H1 (cell line): ENCODE measurements at regions not wholly inside any gene's neighbourhood (a gene's known extent, or its start where the extent isn't known, plus 50 kb on each side); places are given as distances from the start of the nearest gene placed in this dataset.

Experiments
- CTCF ChIA-PET: fragments of 300-600 bp; sonication (Branson Sonifier 250); formaldehyde crosslinking; loops from one replicate; lab custom pipeline; 2021; ENCODE audit not compliant: partially characterized antibody; lab: Charles Lee
- POLR2A ChIA-PET: fragments of 300-600 bp; sonication (Branson Sonifier 250); formaldehyde crosslinking; loops from one replicate; lab custom pipeline; 2021; ENCODE audit warnings: inconsistent platforms; ENCODE audit not compliant: partially characterized antibody; lab: Charles Lee
- DNase-seq, 2 experiments: peaks; one replicate each; pipeline versions ENCODE4 v3.0.0 to v3.0.0-alpha.2; 2010 to 2022; ENCODE audit warnings: low spot score in 2 of 2, low read depth in 1 of 2, mixed read lengths in 1 of 2
- FAIRE-seq: peaks from 2 replicates; lab custom pipeline; 2011; peaks lifted over from hg19 to GRCh38; lab: Jason Lieb, UNC
- H2AFZ ChIP-seq: 2 replicates; pipeline ENCODE4 v1.8.1; 2012; ENCODE audit warnings: low read length, inconsistent platforms
- H2AK5ac ChIP-seq: 2 replicates; pipeline ENCODE4 v1.6.1; 2013; ENCODE audit warnings: low read depth, low read length
- H2BK120ac ChIP-seq: replicated peaks from 2 replicates; pipeline ENCODE3; 2013; ENCODE audit warnings: low read depth, low read length, inconsistent platforms
- H2BK12ac ChIP-seq: 2 replicates; pipeline ENCODE4 v1.6.1; 2013; ENCODE audit warnings: low read depth, low read length
- H2BK15ac ChIP-seq: 2 replicates; pipeline ENCODE4 v1.6.1; 2013; ENCODE audit warnings: low read length
- H2BK20ac ChIP-seq: 2 replicates; pipeline ENCODE4 v1.6.1; 2013; ENCODE audit warnings: low read length
- H2BK5ac ChIP-seq: 2 replicates; pipeline ENCODE4 v1.6.1; 2013; ENCODE audit warnings: low read depth, low read length
- H3K14ac ChIP-seq: 2 replicates; pipeline ENCODE4 v1.6.1; 2013; ENCODE audit warnings: inconsistent platforms; ENCODE audit not compliant: insufficient read length
- H3K18ac ChIP-seq: 2 replicates; pipeline ENCODE4 v1.6.1; 2013; ENCODE audit warnings: low read length; ENCODE audit errors: extremely low read depth
- H3K23ac ChIP-seq: 2 replicates; pipeline ENCODE4 v1.6.1; 2013; ENCODE audit warnings: inconsistent platforms; ENCODE audit not compliant: insufficient read length
- H3K23me2 ChIP-seq: 2 replicates; pipeline ENCODE4 v1.6.1; 2013; ENCODE audit warnings: low read depth, low read length
- H3K27ac ChIP-seq: 2 replicates; pipeline ENCODE4 v1.6.1; 2011; ENCODE audit warnings: low read depth, low read length, inconsistent platforms
- H3K27me3 ChIP-seq, 4 experiments: replicated peaks in 1 of 4; 1 replicate in 1 of 4; 2 replicates in 3 of 4; pipeline versions ENCODE4 v1.6.1 to v1.8.1; 2011 to 2013; ENCODE audit warnings: low read length in 3 of 4, mild to moderate bottlenecking in 3 of 4, inconsistent platforms in 2 of 4, mixed read lengths in 2 of 4, moderate library complexity in 1 of 4; ENCODE audit not compliant: control insufficient read depth in 3 of 4, insufficient read depth in 3 of 4; ENCODE audit errors: extremely low read depth in 1 of 4
- H3K36me3 ChIP-seq, 4 experiments: 2 replicates each; pipeline versions ENCODE4 v1.6.1 to v1.8.1; 2011 to 2013; ENCODE audit warnings: mild to moderate bottlenecking in 4 of 4, low read length in 3 of 4, moderate library complexity in 2 of 4, control low read depth in 1 of 4, inconsistent platforms in 1 of 4; ENCODE audit not compliant: insufficient read depth in 4 of 4, control insufficient read depth in 2 of 4
- H3K4ac ChIP-seq: replicated peaks from 2 replicates; pipeline ENCODE3; 2013; ENCODE audit warnings: low read length, low read depth, mixed read lengths, inconsistent platforms; ENCODE audit not compliant: insufficient read length
- H3K4me1 ChIP-seq, 4 experiments: replicated peaks in 1 of 4; 1 replicate in 1 of 4; 2 replicates in 3 of 4; pipeline versions ENCODE4 v1.6.1 to v1.8.1; 2011 to 2013; ENCODE audit warnings: low read length in 3 of 4, inconsistent platforms in 2 of 4, mixed read lengths in 1 of 4; ENCODE audit not compliant: insufficient read depth in 4 of 4, control insufficient read depth in 3 of 4
- H3K4me2 ChIP-seq, 2 experiments: 2 replicates each; pipeline versions ENCODE4 v1.6.1 to v1.8.1; 2011 to 2013; ENCODE audit warnings: low read depth in 2 of 2, low read length in 2 of 2, control low read depth in 1 of 2, inconsistent platforms in 1 of 2, mild to moderate bottlenecking in 1 of 2; ENCODE audit not compliant: insufficient read depth in 1 of 2
- H3K4me3 ChIP-seq, 4 experiments: fragments of 200-600, 300-600 bp in 1 of 4; sonication (generic), shearing (Covaris generic), sonication (Bioruptor Twin) in 1 of 4; 2 replicates each; pipeline versions ENCODE4 v1.5.1 to v1.8.1; 2011 to 2016; ENCODE audit warnings: low read length in 4 of 4, low read depth in 3 of 4, control low read depth in 2 of 4, inconsistent platforms in 2 of 4, mild to moderate bottlenecking in 2 of 4, mixed read lengths in 1 of 4, moderate library complexity in 1 of 4; ENCODE audit not compliant: insufficient read depth in 2 of 4; ENCODE audit errors: extremely low read depth in 1 of 4
- H3K56ac ChIP-seq: replicated peaks from 2 replicates; pipeline ENCODE3; 2013; ENCODE audit warnings: low read depth, mild to moderate bottlenecking, mixed read lengths, low read length, inconsistent platforms; ENCODE audit not compliant: insufficient read length
- H3K79me1 ChIP-seq: 2 replicates; pipeline ENCODE4 v1.6.1; 2013; ENCODE audit warnings: low read depth, low read length, control low read depth
- H3K79me2 ChIP-seq, 2 experiments: 2 replicates each; pipeline versions ENCODE4 v1.6.1 to v1.8.1; 2012 to 2013; ENCODE audit warnings: low read length in 2 of 2, mild to moderate bottlenecking in 2 of 2, inconsistent platforms in 1 of 2; ENCODE audit not compliant: insufficient read depth in 2 of 2, control insufficient read depth in 1 of 2
- H3K9ac ChIP-seq, 4 experiments: replicated peaks in 1 of 4; 1 replicate in 1 of 4; 2 replicates in 3 of 4; pipeline versions ENCODE4 v1.6.1 to v1.8.1; 2011 to 2013; ENCODE audit warnings: low read depth in 3 of 4, low read length in 3 of 4, control low read depth in 2 of 4, mild to moderate bottlenecking in 2 of 4, moderate library complexity in 2 of 4, inconsistent platforms in 1 of 4; ENCODE audit errors: extremely low read depth in 1 of 4
- H3K9me3 ChIP-seq, 2 experiments: 2 replicates each; pipeline versions ENCODE4 v1.6.1 to v1.8.1; 2012 to 2013; ENCODE audit warnings: mild to moderate bottlenecking in 2 of 2, moderate library complexity in 2 of 2, control low read depth in 1 of 2, inconsistent platforms in 1 of 2, low read depth in 1 of 2, low read length in 1 of 2, mixed read lengths in 1 of 2; ENCODE audit not compliant: insufficient read depth in 2 of 2
- H4K20me1 ChIP-seq, 2 experiments: replicated peaks in 1 of 2; 2 replicates each; pipeline versions ENCODE3 to v1.8.1; 2011 to 2013; ENCODE audit warnings: inconsistent platforms in 2 of 2, low read length in 2 of 2, mild to moderate bottlenecking in 1 of 2; ENCODE audit not compliant: insufficient read depth in 2 of 2, control insufficient read depth in 1 of 2
- H4K5ac ChIP-seq: 2 replicates; pipeline ENCODE4 v1.6.1; 2013; ENCODE audit warnings: low read length, low read depth, mixed read lengths, inconsistent platforms; ENCODE audit not compliant: insufficient read length
- H4K8ac ChIP-seq: 2 replicates; pipeline ENCODE4 v1.8.0; 2013; ENCODE audit warnings: mild to moderate bottlenecking, moderate library complexity, low read length, inconsistent platforms; ENCODE audit not compliant: insufficient read depth; ENCODE audit errors: extremely low read depth
- H4K91ac ChIP-seq: replicated peaks from 2 replicates; pipeline ENCODE3; 2013; ENCODE audit warnings: low read length, mixed read lengths, inconsistent platforms; ENCODE audit not compliant: insufficient read length
- CBX8 ChIP-seq: fragments of 300-800, 300-1000 bp; sonication (generic); IDR thresholded peaks from 2 replicates; pipeline ENCODE4 v1.7.1; 2016; ENCODE audit warnings: low read depth, low read length, borderline replicate concordance
- CREB1 ChIP-seq: IDR thresholded peaks from 2 replicates; pipeline ENCODE4 v1.6.1; 2012; ENCODE audit warnings: inconsistent platforms
- JUND ChIP-seq: IDR thresholded peaks from 2 replicates; pipeline ENCODE4 v1.6.1; 2011; ENCODE audit warnings: mild to moderate bottlenecking, improper control_type of control experiment, low read length
- KDM1A ChIP-seq: fragments of 200-600, 300-600 bp; sonication (generic); IDR thresholded peaks from 2 replicates; pipeline ENCODE4 v1.7.1; 2016; ENCODE audit warnings: mild to moderate bottlenecking, low read length, borderline replicate concordance
- MAFK ChIP-seq: IDR thresholded peaks from 2 replicates; pipeline ENCODE4 v1.6.1; 2012; ENCODE audit warnings: low read depth, mild to moderate bottlenecking, improper control_type of control experiment, low read length
- POLR2A ChIP-seq, 2 experiments: IDR thresholded peaks; 1 replicate in 1 of 2; 2 replicates in 1 of 2; pipeline ENCODE4 v1.6.1; 2011; ENCODE audit warnings: low read depth in 2 of 2, low read length in 2 of 2, mild to moderate bottlenecking in 2 of 2; ENCODE audit errors: control extremely low read depth in 1 of 2
- SAP30 ChIP-seq: fragments of 300-600 bp; sonication (generic); IDR thresholded peaks from 2 replicates; pipeline ENCODE4 v1.7.1; 2012; ENCODE audit warnings: low read length, moderate library complexity, mild to moderate bottlenecking, inconsistent platforms; ENCODE audit not compliant: insufficient read depth, insufficient replicate concordance
- SP1 ChIP-seq: IDR thresholded peaks from 2 replicates; pipeline ENCODE4 v1.6.1; 2011; ENCODE audit warnings: low read depth, low read length
- SUZ12 ChIP-seq: fragments of 200-600 bp; sonication (generic); IDR thresholded peaks from 2 replicates; pipeline ENCODE4 v1.6.1; 2012; ENCODE audit warnings: mild to moderate bottlenecking, inconsistent platforms, low read length, moderate library complexity, mixed read lengths
- ZNF274 ChIP-seq: IDR thresholded peaks from 2 replicates; pipeline ENCODE4 v1.7.0; 2012; ENCODE audit warnings: low read length, borderline replicate concordance; ENCODE audit errors: extremely low read depth
- WGBS, 2 experiments: shearing (Covaris generic) in 1 of 2; methylation state at CpG; one replicate each; pipeline versions ENCODE4 v1.1.6 to v1.1.7; 2013 to 2015; ENCODE audit warnings: low lambda C conversion rate in 2 of 2, mixed read lengths in 2 of 2, inconsistent platforms in 1 of 2, low coverage in 1 of 2, missing lambda C conversion rate in 1 of 2; ENCODE audit not compliant: insufficient replicate concordance in 2 of 2, insufficient coverage in 1 of 2, insufficient read length in 1 of 2; ENCODE audit errors: extremely low coverage in 1 of 2, missing lambda C conversion rate in 1 of 2; 5-methylcytosine and 5-hydroxymethylcytosine counted together
- TF ChIP-seq, protein P1 (sequence below): IDR thresholded peaks from 2 replicates; pipeline ENCODE4 v1.6.1; 2012; ENCODE audit warnings: inconsistent platforms

DNA sequence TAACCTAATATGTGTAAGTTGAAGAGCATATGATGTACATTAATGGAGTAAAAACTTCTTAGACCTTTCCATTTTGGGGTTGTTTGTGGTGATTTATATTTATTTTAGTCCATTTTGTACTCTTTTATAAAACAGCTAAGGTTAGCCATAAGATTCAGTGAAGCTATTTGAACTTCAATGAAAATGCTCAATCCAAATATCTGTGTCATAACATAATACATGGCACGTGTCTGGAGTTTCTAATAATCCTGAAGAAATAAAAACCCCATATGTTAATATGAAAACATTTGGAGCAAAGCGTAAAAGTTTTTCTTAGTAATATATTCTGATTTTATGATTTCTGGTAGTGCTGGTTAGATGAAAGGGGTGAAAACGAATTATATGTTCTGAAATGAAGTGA lies 1729.7 kb downstream of the PCDH9 start:
- Histone ChIP-seq H3K4me1 (no peaks in the 10 kb centered on the region), H2BK120ac (no peak overlapping the region), H3K36me3 (no peaks in the 10 kb centered on the region), H3K4me2 (no peak overlapping the region), H3K23me2 (no peaks in the 10 kb centered on the region), H4K20me1 (no peaks in the 10 kb centered on the region), H2AFZ (no peak overlapping the region), H3K4ac (no peak overlapping the region), H3K79me1 (no peaks in the 10 kb centered on the region), H3K23ac (no peak overlapping the region), H2AK5ac (no peak overlapping the region), H3K18ac (no peak overlapping the region), H3K4me3 (no peak overlapping the region), H3K56ac (no peak overlapping the region), H3K9ac (no peak overlapping the region), H3K14ac (no peak overlapping the region), H2BK20ac (no peak overlapping the region), H4K91ac (no peak overlapping the region), H3K27ac (no peak overlapping the region), H4K8ac (no peak overlapping the region), H2BK15ac (no peak overlapping the region), H4K5ac (no peak overlapping the region), H3K27me3 (no peaks in the 10 kb centered on the region), H2BK5ac (no peak overlapping the region), H3K79me2 (no peaks in the 10 kb centered on the region), H2BK12ac (no peak overlapping the region), H3K9me3 (no peaks in the 10 kb centered on the region)
- FAIRE-seq = no peak
- ChIA-PET CTCF (no interaction called here), POLR2A (no interaction called here)
- no peak for TF ChIP-seq KDM1A
- TF ChIP-seq, protein P1, sequence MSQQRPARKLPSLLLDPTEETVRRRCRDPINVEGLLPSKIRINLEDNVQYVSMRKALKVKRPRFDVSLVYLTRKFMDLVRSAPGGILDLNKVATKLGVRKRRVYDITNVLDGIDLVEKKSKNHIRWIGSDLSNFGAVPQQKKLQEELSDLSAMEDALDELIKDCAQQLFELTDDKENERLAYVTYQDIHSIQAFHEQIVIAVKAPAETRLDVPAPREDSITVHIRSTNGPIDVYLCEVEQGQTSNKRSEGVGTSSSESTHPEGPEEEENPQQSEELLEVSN = no peak
- TF ChIP-seq MAFK = no peak
- no peak for TF ChIP-seq SP1
- TF ChIP-seq CBX8 = no peak
- no peak for TF ChIP-seq SAP30
- no peak for TF ChIP-seq POLR2A (IDR thresholded peaks at IDR 0.05; ENCODE audit: control extremely low read depth in 1 of 2, low read depth in 2 of 2, low read length in 2 of 2)
- no peak for TF ChIP-seq ZNF274
- no peak for TF ChIP-seq SUZ12
- no peak for TF ChIP-seq JUND
- no peak for TF ChIP-seq CREB1
- 80 to 100% methylated on average over 1 to 3 of the region's 3 CpGs for WGBS, 2 experiments
- no peak for DNase-seq
